Hepatocyte (in vitro differentiated cells): ENCODE measurements at regions not wholly inside any gene's neighbourhood (a gene's known extent, or its start where the extent isn't known, plus 50 kb on each side); places are given as distances from the start of the nearest gene placed in this dataset.

ENCODE experiments used
- DNase-seq: peaks from one replicate; pipeline ENCODE4 v3.0.0-alpha.2; 2016; ENCODE audit warnings: low spot score
- H2AFZ ChIP-seq: fragments of 200-600 bp; sonication (generic); 2 replicates; pipeline ENCODE4 v1.6.0; 2016; ENCODE audit warnings: antibody characterized with exemption, mild to moderate bottlenecking
- H3K27ac ChIP-seq: fragments of 200-600 bp; sonication (generic); 2 replicates; pipeline ENCODE4 v1.5.1; 2016; ENCODE audit warnings: mild to moderate bottlenecking
- H3K27me3 ChIP-seq: fragments of 200-600 bp; sonication (generic); 2 replicates; pipeline ENCODE4 v1.6.1; 2016
- H3K36me3 ChIP-seq: fragments of 200-600 bp; sonication (generic); replicated peaks from 2 replicates; pipeline ENCODE4 v1.5.1; 2016; ENCODE audit warnings: low read depth; ENCODE audit not compliant: insufficient read depth
- H3K4me1 ChIP-seq: fragments of 200-600 bp; sonication (generic); 2 replicates; pipeline ENCODE4 v1.5.1; 2016; ENCODE audit warnings: mild to moderate bottlenecking, moderate library complexity; ENCODE audit not compliant: insufficient read depth
- H3K4me2 ChIP-seq: fragments of 200-600 bp; sonication (generic); 2 replicates; pipeline ENCODE4 v1.6.0; 2016
- H3K4me3 ChIP-seq: fragments of 200-600 bp; sonication (generic); 2 replicates; pipeline ENCODE4 v1.5.1; 2016; ENCODE audit warnings: mild to moderate bottlenecking
- H3K79me2 ChIP-seq: fragments of 200-600 bp; sonication (generic); 2 replicates; pipeline ENCODE4 v1.6.0; 2017; ENCODE audit warnings: mild to moderate bottlenecking
- H3K9me2 ChIP-seq: fragments of 200-600 bp; sonication (generic); replicated peaks from 2 replicates; pipeline ENCODE4 v1.6.0; 2017; ENCODE audit warnings: mild to moderate bottlenecking; ENCODE audit not compliant: insufficient read depth
- H3K9me3 ChIP-seq: fragments of 200-600 bp; sonication (generic); 2 replicates; pipeline ENCODE4 v1.5.1; 2016; ENCODE audit warnings: low read depth, mild to moderate bottlenecking
- H4K20me1 ChIP-seq: fragments of 200-600 bp; sonication (generic); 2 replicates; pipeline ENCODE4 v1.6.0; 2016; ENCODE audit warnings: mild to moderate bottlenecking; ENCODE audit not compliant: insufficient read depth, poor library complexity, severe bottlenecking
- CTCF ChIP-seq: fragments of 200-600 bp; sonication (generic); IDR thresholded peaks from 2 replicates; pipeline ENCODE4 v1.5.1; 2016; ENCODE audit warnings: antibody characterized with exemption, mild to moderate bottlenecking; ENCODE audit not compliant: poor library complexity
- EZH2 ChIP-seq: fragments of 200-600 bp; sonication (generic); IDR thresholded peaks from 2 replicates; pipeline ENCODE4 v1.6.1; 2016; ENCODE audit warnings: antibody characterized with exemption, mild to moderate bottlenecking, borderline replicate concordance
- EZH2phosphoT487 ChIP-seq: fragments of 200-600 bp; sonication (generic); IDR thresholded peaks from one replicate; pipeline ENCODE4 v1.6.1; 2018; ENCODE audit warnings: antibody characterized with exemption, mild to moderate bottlenecking, low read depth, moderate library complexity; ENCODE audit not compliant: unreplicated experiment, severe bottlenecking
- WGBS: methylation state at CpG from one replicate; pipeline ENCODE4 v1.1.6; 2016; ENCODE audit warnings: low lambda C conversion rate; ENCODE audit errors: missing lambda C conversion rate; 5-methylcytosine and 5-hydroxymethylcytosine counted together

DNA sequence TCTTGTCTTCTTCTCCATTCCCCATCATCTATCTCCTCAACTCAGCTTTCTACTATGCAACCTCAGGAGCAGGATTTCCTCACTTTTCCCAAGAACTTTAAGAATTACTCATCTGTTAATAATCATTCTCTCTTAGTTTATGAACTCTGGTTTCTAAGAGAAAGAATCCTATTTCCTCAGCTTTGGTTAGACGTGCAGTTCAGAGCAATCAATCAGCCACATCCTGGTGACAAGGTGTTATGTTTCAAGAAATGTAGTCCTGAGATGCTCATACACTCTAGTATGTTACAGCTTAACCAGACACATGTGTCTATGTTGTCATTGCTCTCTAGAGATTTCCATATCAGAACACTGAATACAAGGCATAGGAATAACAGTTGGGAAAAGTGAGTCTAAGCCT is 277.9 kb downstream of the MBD2 start:
- TF ChIP-seq EZH2 (no peak), CTCF (no peak), EZH2phosphoT487 (no peak)

DNA sequence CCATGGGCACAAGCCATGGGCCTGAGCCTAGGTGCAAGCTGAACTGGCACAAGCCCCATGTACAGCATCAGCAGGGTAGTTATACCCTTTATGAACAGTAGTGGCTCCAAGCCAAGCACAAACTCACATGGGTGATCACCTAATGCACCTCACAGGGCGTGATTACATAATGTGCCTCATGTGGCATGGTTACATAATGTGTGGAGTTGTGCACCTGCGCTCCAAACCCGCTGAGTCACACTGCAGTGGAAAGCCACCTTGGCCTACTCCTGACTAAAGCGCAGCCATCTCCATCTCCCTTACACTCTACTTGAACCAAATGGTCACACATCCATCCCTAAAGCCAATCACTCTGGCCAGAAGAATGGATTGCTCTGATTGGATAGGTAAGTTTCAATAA is 279.7 kb downstream of the MBD2 start:
- 80% methylated on average over 4 of the region's 4 CpGs for WGBS
- Histone ChIP-seq H2AFZ (no peak overlapping the region), H3K27ac (no peak overlapping the region), H3K79me2 (no peaks in the 10 kb centered on the region), H3K4me1 (peaks cover 4% of the 10 kb centered on the region), H3K36me3 (no peaks in the 10 kb centered on the region), H3K9me3 (no peaks in the 10 kb centered on the region), H3K4me2 (no peak overlapping the region), H3K9me2 (no peaks in the 10 kb centered on the region), H4K20me1 (no peaks in the 10 kb centered on the region), H3K4me3 (no peak overlapping the region), H3K27me3 (no peaks in the 10 kb centered on the region)
- TF ChIP-seq EZH2 (no peak), CTCF (no peak), EZH2phosphoT487 (no peak)
- no peak for DNase-seq

More for the DNA sequence above, 277.9 kb downstream of the MBD2 start:
- H3K27me3 ChIP-seq, result no peaks in the 10 kb centered on the region
- H3K27ac ChIP-seq, result peak overlapping the region; percentile 35
- no peak overlapping the region for H3K4me3 ChIP-seq
- WGBS, result 19% methylated on average over 1 of the region's 1 CpG
- no peaks in the 10 kb centered on the region for H3K79me2 ChIP-seq
- H3K4me1 ChIP-seq, result peaks cover 4% of the 10 kb centered on the region
- H3K9me2 ChIP-seq, result no peaks in the 10 kb centered on the region
- DNase-seq, result no peak
- no peaks in the 10 kb centered on the region for H3K9me3 ChIP-seq
- H2AFZ ChIP-seq, result no peak overlapping the region
- H4K20me1 ChIP-seq, result no peaks in the 10 kb centered on the region
- peak overlapping the region; percentile 55 for H3K4me2 ChIP-seq
- no peaks in the 10 kb centered on the region for H3K36me3 ChIP-seq

DNA sequence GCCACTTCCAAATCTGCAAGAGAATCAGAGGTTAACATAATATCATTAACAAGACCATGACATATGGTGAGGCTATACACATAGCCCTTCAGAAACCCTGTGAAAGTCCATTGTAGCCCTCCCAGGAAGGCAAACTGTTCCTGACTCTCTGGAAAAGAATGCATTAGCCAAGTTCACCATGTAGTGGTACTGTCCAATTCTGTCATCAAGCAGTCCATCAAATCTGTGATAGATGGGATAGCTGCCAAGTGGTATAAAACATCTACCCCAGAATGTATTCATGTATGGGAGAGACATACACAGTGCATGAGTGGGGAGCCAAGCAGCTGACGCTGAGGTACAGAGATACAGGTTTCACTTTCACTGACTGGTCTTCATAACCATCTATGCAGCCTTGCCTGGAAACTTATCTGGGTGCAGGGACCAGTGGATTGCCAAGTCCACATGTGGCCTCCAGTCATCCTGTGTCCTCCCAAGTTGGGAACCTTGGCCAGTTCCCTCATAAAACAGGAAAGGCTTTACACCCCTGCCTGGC is 281.1 kb downstream of the MBD2 start:
- DNase-seq, result no peak
- Histone ChIP-seq H3K9me2 (no peaks in the 10 kb centered on the region), H2AFZ (no peak overlapping the region), H4K20me1 (no peaks in the 10 kb centered on the region), H3K9me3 (no peaks in the 10 kb centered on the region), H3K4me3 (no peak overlapping the region), H3K27me3 (no peaks in the 10 kb centered on the region), H3K4me1 (peaks cover 4% of the 10 kb centered on the region), H3K36me3 (no peaks in the 10 kb centered on the region), H3K4me2 (no peak overlapping the region), H3K79me2 (no peaks in the 10 kb centered on the region), H3K27ac (no peak overlapping the region)
- TF ChIP-seq CTCF (no peak), EZH2phosphoT487 (no peak), EZH2 (no peak)
- 88% methylated on average over 1 of the region's 1 CpG for WGBS
